ENCODE measurements at regions not wholly inside any gene's neighbourhood (a gene's known extent, or its start where the extent isn't known, plus 50 kb on each side); places are given as distances from the start of the nearest gene placed in this dataset.

DNA sequence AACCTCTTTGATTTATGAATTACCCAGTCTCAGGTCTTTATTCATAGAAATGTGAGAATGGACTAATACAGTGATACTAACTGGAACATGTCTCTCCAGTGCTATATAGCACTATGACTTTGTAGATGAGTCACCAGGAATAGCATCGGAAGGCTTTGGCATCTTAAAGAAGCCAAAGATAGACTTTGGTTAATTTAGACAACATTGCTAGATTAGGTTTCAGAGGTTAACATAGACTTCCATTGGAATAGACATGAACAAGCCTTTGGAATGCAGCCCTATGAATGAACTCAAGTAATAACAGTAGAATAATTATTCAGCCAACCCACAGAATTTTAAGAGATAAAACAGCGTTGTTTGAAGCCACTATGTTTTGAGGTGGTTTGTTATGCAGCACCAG, 169.2 kb downstream of the HGF start:
- TF ChIP-seq, protein P1, sequence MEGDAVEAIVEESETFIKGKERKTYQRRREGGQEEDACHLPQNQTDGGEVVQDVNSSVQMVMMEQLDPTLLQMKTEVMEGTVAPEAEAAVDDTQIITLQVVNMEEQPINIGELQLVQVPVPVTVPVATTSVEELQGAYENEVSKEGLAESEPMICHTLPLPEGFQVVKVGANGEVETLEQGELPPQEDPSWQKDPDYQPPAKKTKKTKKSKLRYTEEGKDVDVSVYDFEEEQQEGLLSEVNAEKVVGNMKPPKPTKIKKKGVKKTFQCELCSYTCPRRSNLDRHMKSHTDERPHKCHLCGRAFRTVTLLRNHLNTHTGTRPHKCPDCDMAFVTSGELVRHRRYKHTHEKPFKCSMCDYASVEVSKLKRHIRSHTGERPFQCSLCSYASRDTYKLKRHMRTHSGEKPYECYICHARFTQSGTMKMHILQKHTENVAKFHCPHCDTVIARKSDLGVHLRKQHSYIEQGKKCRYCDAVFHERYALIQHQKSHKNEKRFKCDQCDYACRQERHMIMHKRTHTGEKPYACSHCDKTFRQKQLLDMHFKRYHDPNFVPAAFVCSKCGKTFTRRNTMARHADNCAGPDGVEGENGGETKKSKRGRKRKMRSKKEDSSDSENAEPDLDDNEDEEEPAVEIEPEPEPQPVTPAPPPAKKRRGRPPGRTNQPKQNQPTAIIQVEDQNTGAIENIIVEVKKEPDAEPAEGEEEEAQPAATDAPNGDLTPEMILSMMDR (IDR thresholded peaks at IDR 0.05; ENCODE audit: insufficient read depth, low read depth, low read length, missing control alignments): no peak
- no peak for DNase-seq (ENCODE audit: low read depth)
- H3K4me3 ChIP-seq (ENCODE audit: low read depth, low read length): no peak overlapping the region

DNA sequence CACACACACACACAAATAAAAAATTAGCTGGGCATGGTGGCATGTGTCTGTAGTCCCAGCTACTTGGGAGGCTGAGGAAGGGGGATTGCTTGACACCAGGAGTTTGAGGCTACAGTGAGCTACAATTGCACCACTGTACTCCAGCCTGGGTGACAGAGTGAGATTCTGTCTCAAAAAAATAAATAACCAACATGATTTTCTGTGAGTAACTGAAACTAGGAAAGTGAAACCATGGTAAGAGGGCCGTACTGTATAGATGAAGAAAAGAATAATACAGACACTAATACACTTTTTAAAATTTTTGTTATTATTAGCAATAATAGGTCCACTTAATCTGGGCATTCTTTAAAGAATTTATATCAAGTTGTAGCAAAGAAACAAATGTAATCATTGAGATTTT, 170.9 kb downstream of the HGF start:
- TF ChIP-seq, protein P1 (IDR thresholded peaks at IDR 0.05; ENCODE audit: insufficient read depth, low read depth, low read length, missing control alignments): no peak
- DNase-seq (ENCODE audit: low read depth): no peak
- no peak overlapping the region for H3K4me3 ChIP-seq (ENCODE audit: low read depth, low read length)

DNA sequence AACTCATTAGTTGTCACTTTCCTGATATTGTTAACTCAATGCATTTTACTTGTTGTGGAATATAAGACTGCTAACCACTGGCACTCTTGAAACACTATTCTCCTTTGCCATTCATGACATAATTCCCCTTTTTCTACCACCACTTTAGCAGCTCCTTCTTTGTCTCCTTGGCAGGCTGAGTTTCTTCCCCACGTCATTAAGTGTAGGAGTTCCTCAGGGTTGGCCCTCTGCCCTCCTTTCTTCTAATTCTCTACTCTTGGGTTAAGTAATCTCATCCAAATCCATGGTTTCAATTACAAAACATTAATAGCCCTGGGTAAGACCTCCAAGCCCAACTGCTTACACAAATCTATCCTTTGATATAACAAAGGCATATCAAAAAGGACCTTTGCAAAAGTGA, 175.1 kb downstream of the HGF start:
- no peak overlapping the region for H3K4me3 ChIP-seq (ENCODE audit: low read depth, low read length)
- DNase-seq (ENCODE audit: low read depth): no peak
- TF ChIP-seq, protein P1 (IDR thresholded peaks at IDR 0.05; ENCODE audit: insufficient read depth, low read depth, low read length, missing control alignments): no peak

DNA sequence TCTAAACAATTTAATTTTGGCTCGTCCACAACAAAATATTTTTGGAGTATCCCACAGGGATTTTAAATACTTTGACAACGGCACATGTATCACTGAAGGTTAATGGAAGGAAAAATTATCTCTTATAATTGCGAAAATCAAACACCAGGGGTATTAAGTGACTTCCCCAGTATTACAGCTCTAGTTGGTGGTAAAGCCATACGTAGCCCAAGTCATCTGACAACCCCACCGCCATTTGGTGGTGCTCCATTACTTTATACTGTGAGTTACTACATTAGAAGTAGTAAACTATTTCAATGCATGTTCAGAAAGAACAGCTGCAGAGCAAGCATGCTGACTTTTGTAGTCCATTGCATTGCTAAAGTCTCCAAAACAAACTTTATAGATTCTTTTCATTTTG, 179.7 kb downstream of the HGF start:
- no peak for DNase-seq (ENCODE audit: low read depth)
- TF ChIP-seq, protein P1 (IDR thresholded peaks at IDR 0.05; ENCODE audit: insufficient read depth, low read depth, low read length, missing control alignments): no peak
- H3K4me3 ChIP-seq (ENCODE audit: low read depth, low read length): no peak overlapping the region

DNA sequence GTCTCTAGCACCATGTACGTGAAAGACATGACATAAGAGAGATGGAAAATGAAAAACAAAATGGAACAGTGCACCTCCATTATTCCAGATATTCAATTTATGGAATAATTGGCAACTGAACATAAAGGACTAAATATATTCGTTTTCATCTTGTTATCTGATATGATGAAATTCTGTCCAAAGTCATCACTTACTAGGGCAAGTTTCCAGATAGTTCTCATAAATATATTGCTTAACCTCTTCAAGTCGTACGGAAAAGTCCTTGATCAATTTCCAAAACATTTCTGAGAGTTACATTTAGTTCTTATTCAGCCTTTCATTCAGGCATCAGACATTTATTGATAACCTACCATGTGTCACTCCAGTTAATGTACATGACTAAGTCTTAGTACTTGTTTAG, 185.2 kb downstream of the HGF start:
- DNase-seq (ENCODE audit: low read depth): no peak
- H3K4me3 ChIP-seq (ENCODE audit: low read depth, low read length): no peak overlapping the region
- TF ChIP-seq, protein P1 (IDR thresholded peaks at IDR 0.05; ENCODE audit: insufficient read depth, low read depth, low read length, missing control alignments): no peak

DNA sequence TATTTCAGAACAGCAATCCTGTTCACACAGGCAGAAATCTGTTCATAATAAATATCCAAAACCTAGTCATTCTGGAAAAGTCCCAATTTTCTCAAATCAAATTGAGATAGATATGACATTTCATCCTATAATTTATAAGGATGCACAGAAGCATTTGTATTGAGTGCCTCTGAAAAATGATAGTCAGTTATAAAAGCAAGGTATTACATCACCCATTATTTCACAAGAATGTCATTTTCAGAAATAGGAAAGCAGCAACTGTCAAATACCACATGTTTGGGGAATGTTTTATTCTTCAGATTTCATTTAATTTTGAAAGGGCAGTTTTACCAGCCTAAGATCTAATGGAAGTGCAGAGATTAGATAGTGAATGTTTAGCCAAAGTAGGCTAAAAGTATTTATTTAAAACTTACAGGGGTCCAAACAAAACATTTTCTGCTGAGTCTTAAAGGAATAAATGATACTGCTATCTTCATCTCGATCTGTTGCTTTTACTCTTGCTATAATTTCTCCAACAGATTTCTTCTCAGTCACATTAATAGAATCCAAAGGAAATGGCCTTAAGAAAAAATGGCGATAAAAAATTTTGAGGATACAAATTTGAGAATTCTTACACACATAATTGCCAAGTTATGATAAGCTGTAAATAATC, 185.8 kb downstream of the HGF start:
- TF ChIP-seq, protein P1 (IDR thresholded peaks at IDR 0.05; ENCODE audit: insufficient read depth, low read depth, low read length, missing control alignments): no peak
- no peak for DNase-seq (ENCODE audit: low read depth)
- H3K4me3 ChIP-seq (ENCODE audit: low read depth, low read length): no peak overlapping the region

DNA sequence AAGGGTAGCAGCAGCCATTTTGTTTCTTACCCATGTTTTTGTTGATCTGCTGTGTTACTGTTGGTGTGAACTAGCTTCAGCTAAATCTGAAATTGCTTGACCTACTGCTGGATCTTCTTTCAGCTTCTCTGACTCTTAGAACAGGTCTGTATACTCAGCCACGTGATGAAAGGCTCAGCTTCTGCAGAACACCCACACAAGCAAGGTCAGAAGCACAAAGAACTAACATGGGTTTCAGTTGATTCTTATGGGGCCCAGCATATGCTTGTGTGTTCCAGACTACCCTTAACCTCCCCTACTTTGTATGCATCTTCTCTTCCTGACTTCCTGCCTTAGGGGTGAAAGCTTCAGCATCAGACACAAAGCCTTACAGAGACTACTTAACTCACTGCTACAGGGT, 186.8 kb downstream of the HGF start:
- no peak overlapping the region for H3K4me3 ChIP-seq (ENCODE audit: low read depth, low read length)
- TF ChIP-seq, protein P1 (IDR thresholded peaks at IDR 0.05; ENCODE audit: insufficient read depth, low read depth, low read length, missing control alignments): no peak

More for the DNA sequence above, 186.8 kb downstream of the HGF start:
- no peak for DNase-seq (ENCODE audit: low read depth)
